ENCODE measurements at regions not wholly inside any gene's neighbourhood (a gene's known extent, or its start where the extent isn't known, plus 50 kb on each side); places are given as distances from the start of the nearest gene placed in this dataset.
A peak's percentile ranks its signal among the peaks of the same experiment; 100 is the strongest.
"Not testable (repeated sequence)": the region's sequence is repeated elsewhere in the genome, so short reads cannot be mapped to it uniquely, and the experiment has no call there.

- DNase-seq: no peak
Observed at GRCh38 chr12:74317078-74317601, 220.5 kb upstream of the ATXN7L3B start.

- DNase-seq: no peak
Observed at GRCh38 chr12:74317741-74318140, 219.9 kb upstream of the ATXN7L3B start.

- DNase-seq: no peak
Observed at GRCh38 chr12:74319886-74320285, 217.7 kb upstream of the ATXN7L3B start.

GRCh38 chr12:74321381-74321780, 216.3 kb upstream of the ATXN7L3B start:
- no peak for DNase-seq

GRCh38 chr12:74322792-74323191, 214.8 kb upstream of the ATXN7L3B start:
- no peak for DNase-seq

- DNase-seq: no peak
Observed at GRCh38 chr12:74328623-74329022, 209.0 kb upstream of the ATXN7L3B start.

GRCh38 chr12:74334780-74335179, 202.9 kb upstream of the ATXN7L3B start:
- no peak for DNase-seq

GRCh38 chr12:74337951-74338350, 199.7 kb upstream of the ATXN7L3B start:
- DNase-seq: no peak

GRCh38 chr12:74339211-74339610, 198.4 kb upstream of the ATXN7L3B start:
- no peak for DNase-seq

GRCh38 chr12:74349925-74350324, 187.7 kb upstream of the ATXN7L3B start:
- no peak for DNase-seq

- DNase-seq: peak; percentile 36
Observed at GRCh38 chr12:74365178-74365964, 172.3 kb upstream of the ATXN7L3B start.

GRCh38 chr12:74370608-74371216, 166.9 kb upstream of the ATXN7L3B start:
- no peak for DNase-seq

GRCh38 chr12:74379114-74379513, 158.5 kb upstream of the ATXN7L3B start:
- no peak for DNase-seq

- DNase-seq: no peak
Observed at GRCh38 chr12:74381958-74382357, 155.7 kb upstream of the ATXN7L3B start.

GRCh38 chr12:74382983-74383382, 154.7 kb upstream of the ATXN7L3B start:
- no peak for DNase-seq

GRCh38 chr12:74391283-74391682, 146.4 kb upstream of the ATXN7L3B start:
- no peak for DNase-seq

- DNase-seq: no peak
Observed at GRCh38 chr12:74393272-74393671, 144.4 kb upstream of the ATXN7L3B start.

- DNase-seq: no peak
Observed at GRCh38 chr12:74394647-74395046, 143.0 kb upstream of the ATXN7L3B start.

GRCh38 chr12:74401035-74401434, 136.6 kb upstream of the ATXN7L3B start:
- DNase-seq: no peak

- no peak for DNase-seq
Observed at GRCh38 chr12:74401966-74402365, 135.7 kb upstream of the ATXN7L3B start.

GRCh38 chr12:74403221-74403470, 134.5 kb upstream of the ATXN7L3B start:
- not testable (repeated sequence) for DNase-seq

- DNase-seq: no peak
Observed at GRCh38 chr12:74408601-74409166, 129.0 kb upstream of the ATXN7L3B start.

GRCh38 chr12:74412606-74413230, 124.9 kb upstream of the ATXN7L3B start:
- DNase-seq: no peak

GRCh38 chr12:74415633-74416032, 122.0 kb upstream of the ATXN7L3B start:
- no peak for DNase-seq
